Endodermal cell (in vitro differentiated cells): ENCODE measurements at regions not wholly inside any gene's neighbourhood (a gene's known extent, or its start where the extent isn't known, plus 50 kb on each side); places are given as distances from the start of the nearest gene placed in this dataset.

Experiments used
- DNase-seq: peaks from one replicate; pipeline ENCODE4 v3.0.0-alpha.2; 2017
- H3K27ac ChIP-seq: 2 replicates; pipeline ENCODE4 v1.5.1; 2013; ENCODE audit warnings: mild to moderate bottlenecking, low read depth, low read length, moderate library complexity
- H3K27me3 ChIP-seq: 2 replicates; pipeline ENCODE4 v1.6.1; 2013; ENCODE audit warnings: mild to moderate bottlenecking, low read length, moderate library complexity; ENCODE audit not compliant: insufficient read depth, control insufficient read depth, poor library complexity, severe bottlenecking
- H3K36me3 ChIP-seq: 2 replicates; pipeline ENCODE4 v1.7.0; 2013; ENCODE audit warnings: mild to moderate bottlenecking, low read length, moderate library complexity; ENCODE audit not compliant: control insufficient read depth, insufficient read depth
- H3K4me1 ChIP-seq: one replicate; pipeline ENCODE4 v1.7.0; 2013; ENCODE audit warnings: low read length; ENCODE audit not compliant: control insufficient read depth, insufficient read depth
- H3K4me3 ChIP-seq: 2 replicates; pipeline ENCODE4 v1.5.1; 2013; ENCODE audit warnings: mild to moderate bottlenecking, low read length, moderate library complexity
- H3K9ac ChIP-seq: 2 replicates; pipeline ENCODE4 v1.6.1; 2013; ENCODE audit warnings: mild to moderate bottlenecking, low read length, moderate library complexity; ENCODE audit not compliant: poor library complexity, severe bottlenecking; ENCODE audit errors: extremely low read depth
- H3K9me3 ChIP-seq: 2 replicates; pipeline ENCODE4 v1.6.1; 2013; ENCODE audit warnings: mild to moderate bottlenecking, low read length, moderate library complexity; ENCODE audit not compliant: control insufficient read depth
- H3K27ac Mint-ChIP-seq: 2 replicates; pipeline ENCODE4 v1.8.0; 2020; ENCODE audit warnings: mixed read lengths
- H3K27me3 Mint-ChIP-seq: 2 replicates; pipeline ENCODE4 v1.8.0; 2021; ENCODE audit warnings: mild to moderate bottlenecking, mixed read lengths; ENCODE audit not compliant: insufficient read depth
- H3K36me3 Mint-ChIP-seq: 2 replicates; pipeline ENCODE4 v1.8.0; 2020; ENCODE audit warnings: low read depth, mixed read lengths
- H3K4me1 Mint-ChIP-seq: 2 replicates; pipeline ENCODE4 v1.8.0; 2020; ENCODE audit warnings: mixed read lengths
- H3K4me3 Mint-ChIP-seq: 2 replicates; pipeline ENCODE4 v1.8.0; 2020; ENCODE audit warnings: mild to moderate bottlenecking, moderate library complexity, mixed read lengths
- H3K9me3 Mint-ChIP-seq: 2 replicates; pipeline ENCODE4 v1.8.0; 2020; ENCODE audit warnings: mild to moderate bottlenecking, mixed read lengths
- WGBS, 2 experiments: methylation state at CpG; one replicate each; pipeline versions ENCODE4 v1.1.5 to v1.1.7; 2013; ENCODE audit warnings: missing lambda C conversion rate in 2 of 2, mixed read lengths in 1 of 2; ENCODE audit not compliant: insufficient coverage in 1 of 2, insufficient read length in 1 of 2; 5-methylcytosine and 5-hydroxymethylcytosine counted together
- TF ChIP-seq, protein P1 (sequence below): fragments of 200-600 bp; sonication (generic); conservative IDR thresholded peaks from 2 replicates; pipeline ENCODE4 v1.5.0; 2021; ENCODE audit warnings: antibody characterized with exemption, mild to moderate bottlenecking

DNA sequence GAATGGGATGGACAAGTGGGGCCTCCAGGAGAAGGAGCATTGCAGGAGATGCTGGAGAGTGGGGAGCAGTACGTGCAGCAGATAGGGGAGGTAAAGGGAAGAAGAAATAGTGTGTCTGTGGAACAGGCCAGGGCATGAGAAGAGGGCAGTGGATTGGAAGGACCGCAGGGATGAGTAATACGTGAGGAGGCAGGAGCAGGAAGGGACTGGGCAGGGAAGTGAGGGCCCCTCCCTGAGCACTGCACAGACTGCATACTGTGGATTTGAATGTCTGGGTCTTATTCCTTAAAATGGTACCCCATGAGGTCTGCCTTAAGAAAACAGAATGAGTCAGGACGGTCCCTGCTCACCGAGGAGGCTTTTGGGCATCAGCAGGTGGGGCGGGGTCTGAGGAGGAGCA, 210.0 kb upstream of the NDN start:
- Mint-ChIP-seq H3K9me3 (peaks cover 52% of the 10 kb centered on the region), H3K36me3 (no peaks in the 10 kb centered on the region), H3K4me1 (no peaks in the 10 kb centered on the region), H3K4me3 (peak overlapping the region; percentile 42), H3K27ac (no peak overlapping the region), H3K27me3 (no peaks in the 10 kb centered on the region)
- H3K9me3 ChIP-seq, result peaks cover 8% of the 10 kb centered on the region
- H3K4me3 ChIP-seq, result no peak overlapping the region
- no peak for DNase-seq
- TF ChIP-seq, protein P1, sequence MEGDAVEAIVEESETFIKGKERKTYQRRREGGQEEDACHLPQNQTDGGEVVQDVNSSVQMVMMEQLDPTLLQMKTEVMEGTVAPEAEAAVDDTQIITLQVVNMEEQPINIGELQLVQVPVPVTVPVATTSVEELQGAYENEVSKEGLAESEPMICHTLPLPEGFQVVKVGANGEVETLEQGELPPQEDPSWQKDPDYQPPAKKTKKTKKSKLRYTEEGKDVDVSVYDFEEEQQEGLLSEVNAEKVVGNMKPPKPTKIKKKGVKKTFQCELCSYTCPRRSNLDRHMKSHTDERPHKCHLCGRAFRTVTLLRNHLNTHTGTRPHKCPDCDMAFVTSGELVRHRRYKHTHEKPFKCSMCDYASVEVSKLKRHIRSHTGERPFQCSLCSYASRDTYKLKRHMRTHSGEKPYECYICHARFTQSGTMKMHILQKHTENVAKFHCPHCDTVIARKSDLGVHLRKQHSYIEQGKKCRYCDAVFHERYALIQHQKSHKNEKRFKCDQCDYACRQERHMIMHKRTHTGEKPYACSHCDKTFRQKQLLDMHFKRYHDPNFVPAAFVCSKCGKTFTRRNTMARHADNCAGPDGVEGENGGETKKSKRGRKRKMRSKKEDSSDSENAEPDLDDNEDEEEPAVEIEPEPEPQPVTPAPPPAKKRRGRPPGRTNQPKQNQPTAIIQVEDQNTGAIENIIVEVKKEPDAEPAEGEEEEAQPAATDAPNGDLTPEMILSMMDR, result no peak
- no peaks in the 10 kb centered on the region for H3K27me3 ChIP-seq
- H3K36me3 ChIP-seq, result no peaks in the 10 kb centered on the region
- H3K27ac ChIP-seq, result no peak overlapping the region
- WGBS, 2 experiments, result 77 to 79% methylated on average over 5 to 6 of the region's 6 CpGs
- H3K4me1 ChIP-seq, result no peaks in the 10 kb centered on the region
- H3K9ac ChIP-seq, result no peak overlapping the region

DNA sequence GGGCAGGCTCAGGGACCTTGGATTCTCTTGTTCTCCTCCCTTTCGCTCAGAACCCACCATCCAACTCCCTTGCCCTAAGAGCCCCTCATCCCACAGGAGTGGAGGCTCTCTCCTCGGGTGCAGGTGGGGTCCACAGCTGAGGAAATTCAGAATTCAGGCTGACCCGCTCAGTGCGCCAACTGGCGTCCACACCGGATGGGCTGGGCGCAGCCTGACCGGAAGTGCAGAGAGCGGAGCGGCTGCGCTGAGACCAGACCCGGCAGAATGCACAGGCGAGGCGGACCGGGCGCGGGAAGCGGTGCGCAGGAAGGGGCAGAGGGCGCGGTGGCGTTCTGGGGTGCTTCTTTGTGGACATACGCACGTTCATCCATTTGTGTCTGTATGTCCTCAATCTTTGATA, 210.4 kb upstream of the NDN start:
- TF ChIP-seq, protein P1, result no peak
- peaks cover 54% of the 10 kb centered on the region for H3K9me3 Mint-ChIP-seq

DNA sequence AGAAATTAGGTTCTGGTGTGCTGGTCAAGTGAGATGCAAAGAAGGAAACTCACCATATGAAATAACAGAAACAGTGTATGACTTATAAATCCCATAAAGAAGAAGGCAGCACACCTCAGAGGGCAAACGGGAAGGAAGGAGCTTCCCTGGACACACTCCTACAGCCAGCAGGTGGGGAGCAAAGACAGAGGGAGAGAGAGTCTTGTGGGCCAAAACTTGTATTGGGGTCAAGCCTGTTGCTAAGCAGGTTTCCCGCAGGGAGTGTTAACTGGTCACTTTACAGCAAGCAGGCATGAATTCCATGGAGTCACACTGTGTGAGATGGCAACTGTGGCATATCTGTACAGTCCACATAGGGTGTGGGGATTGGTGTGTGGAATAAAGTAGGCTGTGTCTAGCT, 222.9 kb upstream of the NDN start:
- DNase-seq, result peak; percentile 63
- Histone ChIP-seq H3K27ac (no peak overlapping the region), H3K27me3 (no peaks in the 10 kb centered on the region), H3K4me3 (no peak overlapping the region), H3K9ac (no peak overlapping the region), H3K4me1 (no peaks in the 10 kb centered on the region), H3K9me3 (peaks cover 15% of the 10 kb centered on the region), H3K36me3 (no peaks in the 10 kb centered on the region)
- WGBS, 2 experiments, result 29 to 71% methylated on average over 1 to 2 of the region's 2 CpGs
- TF ChIP-seq, protein P1, result peak; percentile 53
- H3K27me3 Mint-ChIP-seq, result no peaks in the 10 kb centered on the region
- peak overlapping the region; percentile 42 for H3K27ac Mint-ChIP-seq
- H3K36me3 Mint-ChIP-seq, result no peaks in the 10 kb centered on the region
- H3K4me1 Mint-ChIP-seq, result peaks cover 4% of the 10 kb centered on the region
- no peak overlapping the region for H3K4me3 Mint-ChIP-seq
- peaks cover 37% of the 10 kb centered on the region for H3K9me3 Mint-ChIP-seq

More for the DNA sequence above, 210.4 kb upstream of the NDN start:
- Histone ChIP-seq H3K36me3 (no peaks in the 10 kb centered on the region), H3K9me3 (peaks cover 9% of the 10 kb centered on the region), H3K4me1 (no peaks in the 10 kb centered on the region), H3K9ac (no peak overlapping the region), H3K27me3 (no peaks in the 10 kb centered on the region), H3K27ac (no peak overlapping the region), H3K4me3 (no peak overlapping the region)
- DNase-seq, result no peak
- Mint-ChIP-seq H3K27me3 (no peaks in the 10 kb centered on the region), H3K27ac (no peak overlapping the region), H3K36me3 (no peaks in the 10 kb centered on the region), H3K4me1 (no peaks in the 10 kb centered on the region), H3K4me3 (peak overlapping the region; percentile 42)
- WGBS, 2 experiments, result 94 to 96% methylated on average over 10 to 24 of the region's 24 CpGs
